Esophagus muscularis mucosa (tissue), 4 donors: ENCODE measurements at regions not wholly inside any gene's neighbourhood (a gene's known extent, or its start where the extent isn't known, plus 50 kb on each side); places are given as distances from the start of the nearest gene placed in this dataset.

Experiments used
- DNase-seq: peaks from one replicate; pipeline ENCODE4 v3.0.0-alpha.2; 2017; ENCODE audit errors: extremely low spot score
- H3K27ac ChIP-seq, 4 donors: fragments of 200-600 bp; sonication (generic); replicated peaks in 1 of 4; 1 replicate in 3 of 4; 2 replicates in 1 of 4; pipeline ENCODE4 v1.5.1; 2016 to 2019; ENCODE audit warnings: mild to moderate bottlenecking in 1 of 4
- H3K27me3 ChIP-seq, 4 donors: fragments of 200-600 bp; sonication (generic); one replicate each; pipeline versions ENCODE4 v1.5.1 to v1.6.0; 2016 to 2019
- H3K36me3 ChIP-seq, 4 donors: fragments of 200-600 bp; sonication (generic); one replicate each; pipeline ENCODE4 v1.5.1; 2016 to 2019
- H3K4me1 ChIP-seq, 4 donors: fragments of 200-600 bp; sonication (generic); one replicate each; pipeline ENCODE4 v1.5.1; 2016 to 2019
- H3K4me3 ChIP-seq, 4 donors: fragments of 200-600 bp; sonication (generic); 1 replicate in 2 of 4; 2 replicates in 2 of 4; pipeline ENCODE4 v1.5.1; 2016 to 2019; ENCODE audit warnings: mild to moderate bottlenecking in 4 of 4, moderate library complexity in 1 of 4
- H3K9me3 ChIP-seq, 4 donors: fragments of 200-600 bp; sonication (generic); 1 replicate in 3 of 4; 2 replicates in 1 of 4; pipeline ENCODE4 v1.5.1; 2016 to 2019
- CTCF ChIP-seq, 3 experiments: fragments of 200-600 bp in 2 of 3; fragments of 450-650 bp in 1 of 3; sonication (generic) in 2 of 3; IDR thresholded peaks; one replicate each; pipeline ENCODE4 v1.5.1; 2017 to 2019; ENCODE audit warnings: antibody characterized with exemption in 3 of 3, mild to moderate bottlenecking in 2 of 3, moderate library complexity in 1 of 3
- EP300 ChIP-seq: sonication (generic); formaldehyde crosslinking; IDR thresholded peaks from one replicate; pipeline ENCODE4 v1.6.1; 2017; ENCODE audit warnings: antibody characterized with exemption
- POLR2A ChIP-seq: fragments of 450-650 bp; IDR thresholded peaks from one replicate; pipeline ENCODE4 v1.6.1; 2017; ENCODE audit warnings: antibody characterized with exemption, moderate library complexity, mild to moderate bottlenecking, low read depth
- POLR2AphosphoS5 ChIP-seq, 2 donors: sonication (generic); formaldehyde crosslinking; IDR thresholded peaks; one replicate each; pipeline ENCODE4 v1.6.1; 2017; ENCODE audit warnings: antibody characterized with exemption in 2 of 2
- WGBS: methylation state at CpG from one replicate; pipeline ENCODE4 v1.1.5; 2018; 5-methylcytosine and 5-hydroxymethylcytosine counted together
- intact Hi-C: fragments of 100-400 bp; cut with DNase I; formaldehyde crosslinking; loops from one replicate; pipeline ENCODE4 v1.15.1; 2023

- Histone ChIP-seq H3K4me1 (peaks cover 0 to 6% (median 0%) of the 10 kb centered on the region in 4 donors), H3K9me3 (no peaks in the 10 kb centered on the region), H3K36me3 (no peaks in the 10 kb centered on the region), H3K4me3 (no peak overlapping the region), H3K27me3 (no peaks in the 10 kb centered on the region), H3K27ac (no peak overlapping the region)
- WGBS = 100% methylated on average over 2 of the region's 2 CpGs
- intact Hi-C loops = no loop called here
- TF ChIP-seq POLR2A (no peak), POLR2AphosphoS5 (IDR thresholded peaks at IDR 0.05) (no peak), CTCF (IDR thresholded peaks at IDR 0.05) (no peak), EP300 (no peak)
- DNase-seq = no peak
These were observed 304.6 kb upstream of the TBC1D5 start for GRCh38 chr3:18047052-18047451.

- no peaks in the 10 kb centered on the region for H3K27me3 ChIP-seq
- no peak overlapping the region for H3K27ac ChIP-seq
- 85% methylated on average over 4 of the region's 4 CpGs for WGBS
- no peaks in the 10 kb centered on the region for H3K36me3 ChIP-seq
- no peak for DNase-seq
- intact Hi-C loops = no loop called here
- H3K4me1 ChIP-seq = peaks cover 0 to 6% (median 0%) of the 10 kb centered on the region in 4 donors
- TF ChIP-seq CTCF (IDR thresholded peaks at IDR 0.05) (no peak), POLR2AphosphoS5 (IDR thresholded peaks at IDR 0.05) (no peak), EP300 (no peak), POLR2A (no peak)
- H3K4me3 ChIP-seq = no peak overlapping the region
- H3K9me3 ChIP-seq = no peaks in the 10 kb centered on the region
These were observed 303.9 kb upstream of the TBC1D5 start for GRCh38 chr3:18046131-18046915.

- WGBS = 74% methylated on average over 2 of the region's 2 CpGs
- TF ChIP-seq POLR2AphosphoS5 (IDR thresholded peaks at IDR 0.05) (no peak), EP300 (no peak), CTCF (IDR thresholded peaks at IDR 0.05) (no peak), POLR2A (no peak)
These were observed 302.8 kb upstream of the TBC1D5 start for GRCh38 chr3:18044971-18045880.

GRCh38 chr3:18044191-18044590, 301.8 kb upstream of the TBC1D5 start:
- no peaks in the 10 kb centered on the region for H3K36me3 ChIP-seq
- no peaks in the 10 kb centered on the region for H3K27me3 ChIP-seq
- no peaks in the 10 kb centered on the region for H3K9me3 ChIP-seq
- WGBS = 64% methylated on average over 2 of the region's 2 CpGs
- no peak overlapping the region for H3K27ac ChIP-seq
- no peak for DNase-seq
- H3K4me1 ChIP-seq = peaks cover 0 to 4% (median 0%) of the 10 kb centered on the region in 4 donors
- intact Hi-C loops = no loop called here
- TF ChIP-seq EP300 = no peak
- TF ChIP-seq CTCF (IDR thresholded peaks at IDR 0.05) = no peak
- TF ChIP-seq POLR2AphosphoS5 (IDR thresholded peaks at IDR 0.05) = no peak
- TF ChIP-seq POLR2A = no peak
- no peak overlapping the region for H3K4me3 ChIP-seq

More at GRCh38 chr3:18044971-18045880, 302.8 kb upstream of the TBC1D5 start:
- no peak for DNase-seq
- no peaks in the 10 kb centered on the region for H3K36me3 ChIP-seq
- no peak overlapping the region for H3K4me3 ChIP-seq
- intact Hi-C loops = no loop called here
- H3K4me1 ChIP-seq = peaks cover 0 to 6% (median 0%) of the 10 kb centered on the region in 4 donors
- H3K27me3 ChIP-seq = no peaks in the 10 kb centered on the region
- H3K27ac ChIP-seq = no peak overlapping the region
- no peaks in the 10 kb centered on the region for H3K9me3 ChIP-seq
